Astrocyte of the cerebellum (primary cell): ENCODE measurements at regions not wholly inside any gene's neighbourhood (a gene's known extent, or its start where the extent isn't known, plus 50 kb on each side); places are given as distances from the start of the nearest gene placed in this dataset.

Experiments
- DNase-seq: peaks from one replicate; pipeline ENCODE4 v3.0.0-alpha.2; 2011; ENCODE audit warnings: low read depth
- H3K4me3 ChIP-seq: 2 replicates; pipeline ENCODE4 v1.5.1; 2011; ENCODE audit warnings: mild to moderate bottlenecking, low read depth, low read length, moderate library complexity
- CTCF ChIP-seq: IDR thresholded peaks from 2 replicates; pipeline ENCODE4 v1.5.1; 2012; ENCODE audit warnings: low read length, low read depth, moderate library complexity, mild to moderate bottlenecking; ENCODE audit errors: missing control alignments
- in situ Hi-C: cut with HindIII; loops from 2 replicates; pipeline ENCODE4 v1.10.0; 2017; ENCODE audit warnings: low sequenced_read_pairs

GRCh38 chr2:145635706-145636427 lies 1115.9 kb upstream of the ZEB2 start:
- DNase-seq, result no peak

GRCh38 chr2:145631561-145631960 lies 1111.6 kb upstream of the ZEB2 start:
- in situ Hi-C loops, result no loop called here
- no peak for DNase-seq
- TF ChIP-seq CTCF, result no peak

More at GRCh38 chr2:145635706-145636427, 1115.9 kb upstream of the ZEB2 start:
- H3K4me3 ChIP-seq, result no peak overlapping the region
- in situ Hi-C loops, result no loop called here
- TF ChIP-seq CTCF, result no peak

GRCh38 chr2:145626301-145626700 lies 1106.4 kb upstream of the ZEB2 start:
- in situ Hi-C loops, result no loop called here
- no peak overlapping the region for H3K4me3 ChIP-seq
- TF ChIP-seq CTCF, result no peak
- no peak for DNase-seq

More at GRCh38 chr2:145631561-145631960, 1111.6 kb upstream of the ZEB2 start:
- no peak overlapping the region for H3K4me3 ChIP-seq

GRCh38 chr2:145625111-145625510 lies 1105.2 kb upstream of the ZEB2 start:
- TF ChIP-seq CTCF, result no peak
- in situ Hi-C loops, result no loop called here
- DNase-seq, result no peak
- no peak overlapping the region for H3K4me3 ChIP-seq

GRCh38 chr2:145623136-145623535 lies 1103.2 kb upstream of the ZEB2 start:
- no peak overlapping the region for H3K4me3 ChIP-seq
- TF ChIP-seq CTCF, result no peak
- peak; percentile 84 for DNase-seq
- in situ Hi-C loops, result loop anchor here (5.0 kb wide), 1 partner anchor 99 kb away; no protein-coding TSS in a partner anchor

GRCh38 chr2:145622285-145622684 lies 1102.4 kb upstream of the ZEB2 start:
- no peak overlapping the region for H3K4me3 ChIP-seq
- no peak for TF ChIP-seq CTCF
- in situ Hi-C loops, result loop anchor here (5.0 kb wide), 1 partner anchor 100 kb away; no protein-coding TSS in a partner anchor
- no peak for DNase-seq
